ENCODE measurements at regions not wholly inside any gene's neighbourhood (a gene's known extent, or its start where the extent isn't known, plus 50 kb on each side); places are given as distances from the start of the nearest gene placed in this dataset.

- no peak for DNase-seq (ENCODE audit: low spot score)
- H3K27ac ChIP-seq (ENCODE audit: low read depth in 1 of 2, low read length in 2 of 2), result no peak overlapping the region
- no peaks in the 10 kb centered on the region for H3K27me3 ChIP-seq (ENCODE audit: control insufficient read depth in 4 of 4, insufficient read depth in 4 of 4, low read length in 3 of 4)
- no peak overlapping the region for H3K4me3 ChIP-seq (ENCODE audit: low read depth in 1 of 3, low read length in 3 of 3)
- no peak overlapping the region for H3K9ac ChIP-seq (ENCODE audit: low read depth in 1 of 2, low read length in 2 of 2)
- H3K36me3 ChIP-seq (ENCODE audit: control insufficient read depth in 4 of 4, insufficient read depth in 3 of 4, low read depth in 1 of 4, low read length in 3 of 4), result no peaks in the 10 kb centered on the region
- TF ChIP-seq TAF1 (conservative IDR thresholded peaks at IDR 0.05) (no peak), RAD21 (IDR thresholded peaks at IDR 0.05) (no peak), EGR1 (IDR thresholded peaks at IDR 0.05; ENCODE audit: low read depth in 2 of 2) (no peak), FOXA2 (IDR thresholded peaks at IDR 0.05) (no peak), NR2F2 (IDR thresholded peaks at IDR 0.05) (peak; percentile 59), REST (IDR thresholded peaks at IDR 0.05) (no peak), HNF4A (conservative IDR thresholded peaks at IDR 0.05) (no peak)
- WGBS, result 72% methylated on average over 8 of the region's 8 CpGs
- H3K4me1 ChIP-seq (ENCODE audit: control insufficient read depth in 4 of 4, insufficient read depth in 4 of 4, low read length in 3 of 4), result no peaks in the 10 kb centered on the region
- no peaks in the 10 kb centered on the region for H3K9me3 ChIP-seq (ENCODE audit: control insufficient read depth in 4 of 4, low read length in 3 of 4)
Observed at GRCh38 chr10:29874606-29875269, 184.6 kb downstream of the JCAD start.

GRCh38 chr10:29873941-29874484 is 185.4 kb downstream of the JCAD start:
- no peak for DNase-seq (ENCODE audit: low spot score)
- Histone ChIP-seq H3K9me3 (ENCODE audit: control insufficient read depth in 4 of 4, low read length in 3 of 4) (no peaks in the 10 kb centered on the region), H3K27ac (ENCODE audit: low read depth in 1 of 2, low read length in 2 of 2) (no peak overlapping the region), H3K27me3 (ENCODE audit: control insufficient read depth in 4 of 4, insufficient read depth in 4 of 4, low read length in 3 of 4) (no peaks in the 10 kb centered on the region), H3K36me3 (ENCODE audit: control insufficient read depth in 4 of 4, insufficient read depth in 3 of 4, low read depth in 1 of 4, low read length in 3 of 4) (no peaks in the 10 kb centered on the region), H3K4me1 (ENCODE audit: control insufficient read depth in 4 of 4, insufficient read depth in 4 of 4, low read length in 3 of 4) (no peaks in the 10 kb centered on the region), H3K4me3 (ENCODE audit: low read depth in 1 of 3, low read length in 3 of 3) (no peak overlapping the region), H3K9ac (ENCODE audit: low read depth in 1 of 2, low read length in 2 of 2) (no peak overlapping the region)
- WGBS, result 79% methylated on average over 1 of the region's 1 CpG
- TF ChIP-seq JUND (IDR thresholded peaks at IDR 0.05) (no peak), ATF3 (IDR thresholded peaks at IDR 0.05) (no peak), HNF4G (IDR thresholded peaks at IDR 0.05) (no peak), RAD21 (IDR thresholded peaks at IDR 0.05) (no peak), RXRA (IDR thresholded peaks at IDR 0.05) (no peak), SP1 (IDR thresholded peaks at IDR 0.05) (no peak)

- Histone ChIP-seq H3K27ac (ENCODE audit: low read depth in 1 of 2, low read length in 2 of 2) (no peak overlapping the region), H3K27me3 (ENCODE audit: control insufficient read depth in 4 of 4, insufficient read depth in 4 of 4, low read length in 3 of 4) (no peaks in the 10 kb centered on the region), H3K4me3 (ENCODE audit: low read depth in 1 of 3, low read length in 3 of 3) (no peak overlapping the region), H3K36me3 (ENCODE audit: control insufficient read depth in 4 of 4, insufficient read depth in 3 of 4, low read depth in 1 of 4, low read length in 3 of 4) (no peaks in the 10 kb centered on the region), H3K9me3 (ENCODE audit: control insufficient read depth in 4 of 4, low read length in 3 of 4) (no peaks in the 10 kb centered on the region), H3K9ac (ENCODE audit: low read depth in 1 of 2, low read length in 2 of 2) (no peak overlapping the region), H3K4me1 (ENCODE audit: control insufficient read depth in 4 of 4, insufficient read depth in 4 of 4, low read length in 3 of 4) (no peaks in the 10 kb centered on the region)
- WGBS, result 93% methylated on average over 2 of the region's 2 CpGs
- no peak for DNase-seq (ENCODE audit: low spot score)
- TF ChIP-seq ATF3 (IDR thresholded peaks at IDR 0.05) (no peak), JUND (IDR thresholded peaks at IDR 0.05) (no peak), SP1 (IDR thresholded peaks at IDR 0.05) (no peak), MAX (IDR thresholded peaks at IDR 0.05) (no peak), HNF4A (conservative IDR thresholded peaks at IDR 0.05) (no peak), HNF4G (IDR thresholded peaks at IDR 0.05) (no peak), CTCF (IDR thresholded peaks at IDR 0.05; ENCODE audit: low read depth, low read length, missing input control) (no peak), FOXA2 (IDR thresholded peaks at IDR 0.05) (no peak), GABPA (IDR thresholded peaks at IDR 0.05 in 1 of 2, conservative IDR thresholded peaks at IDR 0.05 in 1 of 2) (no peak), YY1 (IDR thresholded peaks at IDR 0.05) (no peak), REST (IDR thresholded peaks at IDR 0.05) (no peak)
Observed at GRCh38 chr10:29870522-29871044, 188.8 kb downstream of the JCAD start.
